Mesothelial cell of epicardium (in vitro differentiated cells): ENCODE measurements at regions not wholly inside any gene's neighbourhood (a gene's known extent, or its start where the extent isn't known, plus 50 kb on each side); places are given as distances from the start of the nearest gene placed in this dataset.

Experiments
- DNase-seq, 2 experiments: peaks; one replicate each; pipeline ENCODE4 v3.0.0; 2021; ENCODE audit warnings: low spot score in 2 of 2; ENCODE audit not compliant: unreplicated experiment in 2 of 2
- H3K27ac Mint-ChIP-seq: 2 replicates; pipeline ENCODE4 v1.8.0; 2021; ENCODE audit warnings: mixed read lengths
- H3K27me3 Mint-ChIP-seq: 2 replicates; pipeline ENCODE4 v1.8.0; 2021; ENCODE audit warnings: low read depth, mixed read lengths
- H3K36me3 Mint-ChIP-seq: 2 replicates; pipeline ENCODE4 v1.8.0; 2021; ENCODE audit warnings: mixed read lengths
- H3K4me1 Mint-ChIP-seq: 2 replicates; pipeline ENCODE4 v1.8.0; 2021; ENCODE audit warnings: mixed read lengths
- H3K4me3 Mint-ChIP-seq: 2 replicates; pipeline ENCODE4 v1.8.0; 2021; ENCODE audit warnings: mild to moderate bottlenecking, moderate library complexity, mixed read lengths
- H3K9me3 Mint-ChIP-seq: 2 replicates; pipeline ENCODE4 v1.8.0; 2021; ENCODE audit warnings: mixed read lengths
- CTCF ChIP-seq: fragments of 200-600 bp; sonication (generic); IDR thresholded peaks from one replicate; pipeline ENCODE4 v1.5.0; 2021; ENCODE audit warnings: antibody characterized with exemption; ENCODE audit not compliant: unreplicated experiment

GRCh38 chr18:11274144-11274794 lies 124.9 kb upstream of the PIEZO2 start:
- Mint-ChIP-seq H3K27ac (no peak overlapping the region), H3K36me3 (no peaks in the 10 kb centered on the region), H3K4me1 (peaks cover 22% of the 10 kb centered on the region), H3K27me3 (no peaks in the 10 kb centered on the region), H3K4me3 (no peak overlapping the region), H3K9me3 (peaks cover 4% of the 10 kb centered on the region)
- no peak for DNase-seq
- TF ChIP-seq CTCF: no peak

GRCh38 chr18:11272516-11272915 lies 123.1 kb upstream of the PIEZO2 start:
- DNase-seq: no peak
- Mint-ChIP-seq H3K27me3 (no peaks in the 10 kb centered on the region), H3K4me3 (no peak overlapping the region), H3K9me3 (no peaks in the 10 kb centered on the region), H3K27ac (peak overlapping the region; percentile 60), H3K36me3 (no peaks in the 10 kb centered on the region), H3K4me1 (peaks cover 40% of the 10 kb centered on the region)
- no peak for TF ChIP-seq CTCF

GRCh38 chr18:11271954-11272353 lies 122.6 kb upstream of the PIEZO2 start:
- no peak overlapping the region for H3K27ac Mint-ChIP-seq
- peaks cover 45% of the 10 kb centered on the region for H3K4me1 Mint-ChIP-seq
- no peak for TF ChIP-seq CTCF
- H3K27me3 Mint-ChIP-seq: no peaks in the 10 kb centered on the region
- H3K9me3 Mint-ChIP-seq: no peaks in the 10 kb centered on the region
- DNase-seq: no peak
- H3K36me3 Mint-ChIP-seq: no peaks in the 10 kb centered on the region
- H3K4me3 Mint-ChIP-seq: no peak overlapping the region

- DNase-seq: peak in 1 of 2 experiments; percentile 26
- no peaks in the 10 kb centered on the region for H3K9me3 Mint-ChIP-seq
- H3K4me3 Mint-ChIP-seq: peak overlapping the region; percentile 38
Measured at GRCh38 chr18:11269257-11269656, 119.9 kb upstream of the PIEZO2 start.

GRCh38 chr18:11268741-11269233 lies 119.4 kb upstream of the PIEZO2 start:
- no peak for DNase-seq
- Mint-ChIP-seq H3K27ac (peak overlapping the region; percentile 84), H3K9me3 (peaks cover 2% of the 10 kb centered on the region), H3K36me3 (peaks cover 5% of the 10 kb centered on the region), H3K27me3 (no peaks in the 10 kb centered on the region), H3K4me1 (peaks cover 56% of the 10 kb centered on the region), H3K4me3 (peak overlapping the region; percentile 38)
- no peak for TF ChIP-seq CTCF

More at GRCh38 chr18:11269257-11269656, 119.9 kb upstream of the PIEZO2 start:
- Mint-ChIP-seq H3K36me3 (peaks cover 3% of the 10 kb centered on the region), H3K4me1 (peaks cover 56% of the 10 kb centered on the region), H3K27me3 (no peaks in the 10 kb centered on the region), H3K27ac (peak overlapping the region; percentile 84)
- no peak for TF ChIP-seq CTCF
